ENCODE measurements at regions not wholly inside any gene's neighbourhood (a gene's known extent, or its start where the extent isn't known, plus 50 kb on each side); places are given as distances from the start of the nearest gene placed in this dataset.

DNA sequence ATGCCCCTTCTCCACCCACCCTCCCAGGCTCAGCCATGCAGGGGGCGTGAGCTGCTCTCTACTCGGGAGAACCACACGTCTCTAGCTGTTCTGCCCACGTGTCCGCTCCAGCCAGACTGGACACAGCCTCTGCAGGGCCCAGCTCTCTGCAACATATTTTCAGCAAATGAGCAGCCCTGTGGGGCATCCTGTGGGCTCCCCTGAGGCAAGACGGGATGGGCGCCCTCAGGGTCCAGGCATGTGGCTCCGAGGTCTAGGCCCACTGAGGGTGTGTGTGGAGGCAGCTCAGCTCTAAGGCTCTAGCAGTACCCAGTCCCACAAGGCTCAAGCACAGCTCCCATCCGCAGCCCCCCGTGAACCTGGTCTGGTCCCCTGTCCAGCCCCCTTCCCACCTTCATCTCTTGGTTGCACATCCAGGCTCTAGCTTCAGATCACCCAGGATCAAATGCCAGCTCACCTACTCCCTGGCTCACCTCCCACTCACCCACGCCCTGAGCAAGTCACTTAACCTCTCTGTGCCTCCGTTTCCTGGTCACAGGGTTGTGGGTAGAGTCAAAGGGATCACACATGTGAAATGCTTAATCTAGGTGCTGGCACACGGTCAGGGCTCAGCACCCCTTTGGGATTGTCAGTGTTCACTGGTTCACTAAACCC is 57.8 kb upstream of the TCF20 start:
- H4K20me1 ChIP-seq (ENCODE audit: insufficient read depth, low read length, poor library complexity, severe bottlenecking): no peaks in the 10 kb centered on the region

DNA sequence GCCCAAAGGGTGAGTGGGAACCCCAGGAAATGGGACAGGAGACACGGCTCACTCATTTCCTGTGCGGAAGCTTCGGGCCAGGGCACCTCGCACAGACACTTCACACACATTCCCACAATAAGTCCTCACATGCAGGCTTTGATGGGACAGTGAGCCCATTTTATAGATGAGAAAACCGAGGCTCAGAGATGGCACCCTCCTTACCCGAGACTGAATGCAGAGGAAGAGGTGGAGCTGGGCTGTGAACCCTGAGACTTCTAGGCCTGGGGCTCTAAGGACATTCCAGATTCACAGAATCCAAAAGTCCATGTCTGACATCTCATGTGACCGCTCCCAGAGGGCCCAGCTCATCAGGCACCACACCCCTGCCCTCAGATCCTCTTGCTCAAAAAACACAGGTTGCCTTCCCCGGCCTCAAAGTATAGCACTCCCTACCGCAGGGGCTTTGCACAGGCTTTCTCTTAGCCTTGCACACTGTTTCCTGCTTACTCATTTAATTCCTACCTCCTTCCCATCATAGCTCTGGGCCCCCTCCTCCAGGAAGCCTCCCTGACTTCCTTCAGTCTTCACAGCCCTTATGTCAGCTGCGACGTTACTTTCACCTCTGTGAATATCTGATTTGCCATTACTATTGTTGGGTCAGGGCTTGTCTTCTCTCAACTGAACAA is 57.1 kb upstream of the TCF20 start:
- Histone ChIP-seq H3K36me3 (ENCODE audit: insufficient read depth, low read length) (no peaks in the 10 kb centered on the region), H3K4me3 (ENCODE audit: low read length, poor library complexity, severe bottlenecking) (no peak overlapping the region), H3K9me3 (ENCODE audit: insufficient read depth, low read depth, low read length) (no peaks in the 10 kb centered on the region), H3K4me2 (ENCODE audit: low read depth, low read length, poor library complexity, severe bottlenecking) (no peak overlapping the region), H3F3A (ENCODE audit: low read depth) (peaks cover 4% of the 10 kb centered on the region), H3K27me3 (ENCODE audit: insufficient read depth, low read length, poor library complexity, severe bottlenecking) (no peaks in the 10 kb centered on the region), H3K4me1 (ENCODE audit: insufficient read depth, low read length, poor library complexity, severe bottlenecking) (peaks cover 76% of the 10 kb centered on the region), H2AFZ (ENCODE audit: low read length) (no peak overlapping the region), H3K79me2 (ENCODE audit: insufficient read depth, low read length) (peaks cover 52% of the 10 kb centered on the region), H3K9me2 (replicated peaks; ENCODE audit: low read depth, low read length) (no peaks in the 10 kb centered on the region), H3K9ac (ENCODE audit: low read depth, low read length, poor library complexity, severe bottlenecking) (peak overlapping the region; percentile 27), H4K20me1 (ENCODE audit: insufficient read depth, low read length, poor library complexity, severe bottlenecking) (no peaks in the 10 kb centered on the region)
- no peak for TF ChIP-seq EZH2phosphoT487 (IDR thresholded peaks at IDR 0.05; ENCODE audit: borderline replicate concordance)
- TF ChIP-seq, protein P1, sequence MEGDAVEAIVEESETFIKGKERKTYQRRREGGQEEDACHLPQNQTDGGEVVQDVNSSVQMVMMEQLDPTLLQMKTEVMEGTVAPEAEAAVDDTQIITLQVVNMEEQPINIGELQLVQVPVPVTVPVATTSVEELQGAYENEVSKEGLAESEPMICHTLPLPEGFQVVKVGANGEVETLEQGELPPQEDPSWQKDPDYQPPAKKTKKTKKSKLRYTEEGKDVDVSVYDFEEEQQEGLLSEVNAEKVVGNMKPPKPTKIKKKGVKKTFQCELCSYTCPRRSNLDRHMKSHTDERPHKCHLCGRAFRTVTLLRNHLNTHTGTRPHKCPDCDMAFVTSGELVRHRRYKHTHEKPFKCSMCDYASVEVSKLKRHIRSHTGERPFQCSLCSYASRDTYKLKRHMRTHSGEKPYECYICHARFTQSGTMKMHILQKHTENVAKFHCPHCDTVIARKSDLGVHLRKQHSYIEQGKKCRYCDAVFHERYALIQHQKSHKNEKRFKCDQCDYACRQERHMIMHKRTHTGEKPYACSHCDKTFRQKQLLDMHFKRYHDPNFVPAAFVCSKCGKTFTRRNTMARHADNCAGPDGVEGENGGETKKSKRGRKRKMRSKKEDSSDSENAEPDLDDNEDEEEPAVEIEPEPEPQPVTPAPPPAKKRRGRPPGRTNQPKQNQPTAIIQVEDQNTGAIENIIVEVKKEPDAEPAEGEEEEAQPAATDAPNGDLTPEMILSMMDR (conservative IDR thresholded peaks at IDR 0.05; ENCODE audit: low read length): no peak

More for the DNA sequence above, 57.8 kb upstream of the TCF20 start:
- TF ChIP-seq EZH2phosphoT487 (IDR thresholded peaks at IDR 0.05; ENCODE audit: borderline replicate concordance): no peak
- TF ChIP-seq, protein P1 (conservative IDR thresholded peaks at IDR 0.05; ENCODE audit: low read length): no peak
- no peak overlapping the region for H3K4me3 ChIP-seq (ENCODE audit: low read length, poor library complexity, severe bottlenecking)
- peaks cover 52% of the 10 kb centered on the region for H3K79me2 ChIP-seq (ENCODE audit: insufficient read depth, low read length)
- no peaks in the 10 kb centered on the region for H3K9me2 ChIP-seq (replicated peaks; ENCODE audit: low read depth, low read length)
- H3K36me3 ChIP-seq (ENCODE audit: insufficient read depth, low read length): no peaks in the 10 kb centered on the region
- no peak overlapping the region for H3K4me2 ChIP-seq (ENCODE audit: low read depth, low read length, poor library complexity, severe bottlenecking)
- peaks cover 81% of the 10 kb centered on the region for H3K4me1 ChIP-seq (ENCODE audit: insufficient read depth, low read length, poor library complexity, severe bottlenecking)
- H3K9me3 ChIP-seq (ENCODE audit: insufficient read depth, low read depth, low read length): no peaks in the 10 kb centered on the region
- H3F3A ChIP-seq (ENCODE audit: low read depth): peaks cover 4% of the 10 kb centered on the region
- H3K27me3 ChIP-seq (ENCODE audit: insufficient read depth, low read length, poor library complexity, severe bottlenecking): no peaks in the 10 kb centered on the region
- peak overlapping the region; percentile 27 for H3K9ac ChIP-seq (ENCODE audit: low read depth, low read length, poor library complexity, severe bottlenecking)
- no peak overlapping the region for H2AFZ ChIP-seq (ENCODE audit: low read length)

DNA sequence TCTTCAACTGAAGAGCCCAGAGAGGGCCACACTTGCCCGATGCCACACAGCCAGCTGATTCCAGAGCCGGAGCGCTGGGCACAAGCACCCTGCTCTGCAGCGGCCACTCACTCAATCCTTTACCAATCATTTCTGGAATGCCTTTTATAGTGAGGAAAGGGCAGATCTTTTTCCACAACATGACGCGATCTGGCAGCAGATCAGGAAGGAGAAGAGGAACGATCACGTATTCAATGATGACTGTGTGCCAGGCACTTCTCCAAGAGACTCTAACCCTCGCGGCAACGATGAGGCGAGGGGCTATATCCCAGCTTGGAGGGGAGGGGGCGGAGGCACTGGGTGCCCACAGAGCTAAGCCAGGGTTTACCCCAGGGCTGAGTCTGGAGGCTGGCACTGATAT is 56.3 kb upstream of the TCF20 start:
- no peaks in the 10 kb centered on the region for H3K36me3 ChIP-seq (ENCODE audit: insufficient read depth, low read length)
- no peak overlapping the region for H3K9ac ChIP-seq (ENCODE audit: low read depth, low read length, poor library complexity, severe bottlenecking)
- peaks cover 74% of the 10 kb centered on the region for H3K4me1 ChIP-seq (ENCODE audit: insufficient read depth, low read length, poor library complexity, severe bottlenecking)
- no peaks in the 10 kb centered on the region for H4K20me1 ChIP-seq (ENCODE audit: insufficient read depth, low read length, poor library complexity, severe bottlenecking)
- H3K4me2 ChIP-seq (ENCODE audit: low read depth, low read length, poor library complexity, severe bottlenecking): peak overlapping the region; percentile 74
- peaks cover 4% of the 10 kb centered on the region for H3F3A ChIP-seq (ENCODE audit: low read depth)
- no peak overlapping the region for H2AFZ ChIP-seq (ENCODE audit: low read length)
- H3K27me3 ChIP-seq (ENCODE audit: insufficient read depth, low read length, poor library complexity, severe bottlenecking): no peaks in the 10 kb centered on the region
- H3K4me3 ChIP-seq (ENCODE audit: low read length, poor library complexity, severe bottlenecking): no peak overlapping the region
- H3K9me2 ChIP-seq (replicated peaks; ENCODE audit: low read depth, low read length): no peaks in the 10 kb centered on the region
- H3K79me2 ChIP-seq (ENCODE audit: insufficient read depth, low read length): peaks cover 52% of the 10 kb centered on the region
- no peaks in the 10 kb centered on the region for H3K9me3 ChIP-seq (ENCODE audit: insufficient read depth, low read depth, low read length)
- TF ChIP-seq, protein P1 (conservative IDR thresholded peaks at IDR 0.05; ENCODE audit: low read length): no peak
- TF ChIP-seq EZH2phosphoT487 (IDR thresholded peaks at IDR 0.05; ENCODE audit: borderline replicate concordance): no peak

All from Loucy (cell line).